G401.6 (cell line): ENCODE measurements at regions not wholly inside any gene's neighbourhood (a gene's known extent, or its start where the extent isn't known, plus 50 kb on each side); places are given as distances from the start of the nearest gene placed in this dataset.

Experiments
- FAIRE-seq: peaks from 2 replicates; lab custom pipeline; 2012; peaks lifted over from hg19 to GRCh38; lab: Jason Lieb, UNC

- FAIRE-seq = no peak
These were observed 172.3 kb upstream of the TBCA start for GRCh38 chr5:77948476-77948875.

GRCh38 chr5:77947041-77947428 lies 170.9 kb upstream of the TBCA start:
- FAIRE-seq = no peak

GRCh38 chr5:77946381-77947040 lies 170.4 kb upstream of the TBCA start:
- FAIRE-seq = no peak

- FAIRE-seq = no peak
These were observed 169.7 kb upstream of the TBCA start for GRCh38 chr5:77945874-77946273.

GRCh38 chr5:77944757-77945340 lies 168.7 kb upstream of the TBCA start:
- FAIRE-seq = no peak

GRCh38 chr5:77943851-77944250 lies 167.7 kb upstream of the TBCA start:
- FAIRE-seq = no peak

- no peak for FAIRE-seq
These were observed 166.6 kb upstream of the TBCA start for GRCh38 chr5:77942578-77943239.

GRCh38 chr5:77937015-77937908 lies 161.1 kb upstream of the TBCA start:
- no peak for FAIRE-seq

- FAIRE-seq = no peak
These were observed 160.2 kb upstream of the TBCA start for GRCh38 chr5:77936365-77936693.

- FAIRE-seq = no peak
These were observed 159.6 kb upstream of the TBCA start for GRCh38 chr5:77935506-77936364.

- no peak for FAIRE-seq
These were observed 152.7 kb upstream of the TBCA start for GRCh38 chr5:77928776-77929300.

- no peak for FAIRE-seq
These were observed 150.2 kb upstream of the TBCA start for GRCh38 chr5:77926337-77926736.

- no peak for FAIRE-seq
These were observed 149.4 kb upstream of the TBCA start for GRCh38 chr5:77925503-77925902.

- no peak for FAIRE-seq
These were observed 147.9 kb upstream of the TBCA start for GRCh38 chr5:77924081-77924480.

- no peak for FAIRE-seq
These were observed 147.5 kb upstream of the TBCA start for GRCh38 chr5:77923666-77924065.

- no peak for FAIRE-seq
These were observed 145.1 kb upstream of the TBCA start for GRCh38 chr5:77921094-77921768.

- FAIRE-seq = no peak
These were observed 144.4 kb upstream of the TBCA start for GRCh38 chr5:77920359-77921058.

GRCh38 chr5:77915346-77915745 lies 139.2 kb upstream of the TBCA start:
- FAIRE-seq = no peak

- no peak for FAIRE-seq
These were observed 136.6 kb upstream of the TBCA start for GRCh38 chr5:77912721-77913120.

GRCh38 chr5:77910602-77911188 lies 134.6 kb upstream of the TBCA start:
- FAIRE-seq = no peak
